ENCODE measurements at regions not wholly inside any gene's neighbourhood (a gene's known extent, or its start where the extent isn't known, plus 50 kb on each side); places are given as distances from the start of the nearest gene placed in this dataset.

- TF ChIP-seq CTCF (IDR thresholded peaks at IDR 0.05 in 8 of 11, conservative IDR thresholded peaks at IDR 0.05 in 3 of 11): no peak
- TF ChIP-seq POLR2A (IDR thresholded peaks at IDR 0.05): no peak
Measured at GRCh38 chr4:140806163-140806562, 50.0 kb upstream of the TBC1D9 start.
